ENCODE measurements at regions not wholly inside any gene's neighbourhood (a gene's known extent, or its start where the extent isn't known, plus 50 kb on each side); places are given as distances from the start of the nearest gene placed in this dataset.

DNA sequence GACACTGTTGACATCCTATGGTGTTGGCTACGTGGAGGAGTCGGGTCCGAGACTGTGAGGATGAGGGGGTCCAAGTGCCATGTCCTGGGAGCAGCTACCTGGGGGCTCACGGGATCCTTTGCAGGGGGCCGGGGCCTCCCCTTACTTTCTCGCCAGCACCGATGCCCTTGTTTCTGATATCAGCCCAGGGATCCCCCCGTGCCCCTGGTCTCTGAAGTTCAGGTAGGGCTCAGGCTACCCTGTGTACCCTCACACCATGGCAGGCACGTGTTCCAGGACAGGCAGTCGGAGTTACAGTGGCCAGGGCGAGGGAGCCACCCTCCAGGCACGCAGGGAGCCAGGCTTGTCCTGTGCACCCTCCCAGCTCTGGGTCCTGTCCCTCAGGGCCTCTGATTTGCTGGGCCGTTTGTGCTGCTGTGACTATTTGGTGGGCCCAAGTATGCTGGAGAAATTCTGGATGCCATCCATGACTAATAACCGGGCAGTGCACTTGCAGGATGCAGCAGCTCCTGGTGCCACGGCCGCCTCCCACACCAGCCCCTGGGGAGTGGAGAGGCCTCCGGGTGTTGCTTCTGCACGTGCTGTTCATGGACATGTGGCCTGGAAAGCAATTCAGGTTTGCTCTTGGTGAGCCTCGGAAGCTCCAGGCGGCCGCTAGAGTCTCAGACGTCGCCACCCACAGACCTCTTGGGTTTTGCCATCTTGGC, 93.1 kb upstream of the SFSWAP start:
- H3K4me3 ChIP-seq, result no peak overlapping the region
- H3K27ac ChIP-seq, result no peak overlapping the region
- 53 to 86% methylated on average over 13 to 16 of the region's 23 CpGs for WGBS, 2 donors
- intact Hi-C loops (cut with DNase I), result loop anchor here (10.0 kb wide), 1 partner anchor 207 kb away; the partner anchor contains the start of gene MMP17
- no peaks in the 10 kb centered on the region for H3K36me3 ChIP-seq
- no peaks in the 10 kb centered on the region for H3K9me3 ChIP-seq
- TF ChIP-seq, protein P1, sequence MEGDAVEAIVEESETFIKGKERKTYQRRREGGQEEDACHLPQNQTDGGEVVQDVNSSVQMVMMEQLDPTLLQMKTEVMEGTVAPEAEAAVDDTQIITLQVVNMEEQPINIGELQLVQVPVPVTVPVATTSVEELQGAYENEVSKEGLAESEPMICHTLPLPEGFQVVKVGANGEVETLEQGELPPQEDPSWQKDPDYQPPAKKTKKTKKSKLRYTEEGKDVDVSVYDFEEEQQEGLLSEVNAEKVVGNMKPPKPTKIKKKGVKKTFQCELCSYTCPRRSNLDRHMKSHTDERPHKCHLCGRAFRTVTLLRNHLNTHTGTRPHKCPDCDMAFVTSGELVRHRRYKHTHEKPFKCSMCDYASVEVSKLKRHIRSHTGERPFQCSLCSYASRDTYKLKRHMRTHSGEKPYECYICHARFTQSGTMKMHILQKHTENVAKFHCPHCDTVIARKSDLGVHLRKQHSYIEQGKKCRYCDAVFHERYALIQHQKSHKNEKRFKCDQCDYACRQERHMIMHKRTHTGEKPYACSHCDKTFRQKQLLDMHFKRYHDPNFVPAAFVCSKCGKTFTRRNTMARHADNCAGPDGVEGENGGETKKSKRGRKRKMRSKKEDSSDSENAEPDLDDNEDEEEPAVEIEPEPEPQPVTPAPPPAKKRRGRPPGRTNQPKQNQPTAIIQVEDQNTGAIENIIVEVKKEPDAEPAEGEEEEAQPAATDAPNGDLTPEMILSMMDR (IDR thresholded peaks at IDR 0.05), result no peak
- no peak for TF ChIP-seq POLR2A (IDR thresholded peaks at IDR 0.05)
- peaks cover 0 to 76% (median 0%) of the 10 kb centered on the region in 4 donors for H3K27me3 ChIP-seq
- no peak for DNase-seq
- H3K4me1 ChIP-seq, result no peaks in the 10 kb centered on the region

DNA sequence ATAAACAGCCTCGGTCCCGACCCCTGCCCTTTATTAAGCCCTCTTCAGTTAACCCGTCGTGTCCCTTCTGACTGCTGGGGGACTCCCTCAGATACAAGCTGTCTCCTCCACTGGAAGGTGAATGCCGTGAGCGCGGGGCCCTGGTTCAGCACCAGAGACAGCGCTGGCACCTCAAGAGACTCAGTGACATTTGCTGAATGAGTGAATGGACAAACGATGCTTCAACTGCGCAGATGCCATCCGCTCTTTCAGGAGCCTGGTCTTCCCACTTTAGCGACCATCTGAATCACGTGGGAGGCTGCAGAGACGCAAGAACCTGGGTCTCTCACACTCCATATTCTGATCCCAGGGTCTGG, 92.6 kb upstream of the SFSWAP start:
- no peak overlapping the region for H3K4me3 ChIP-seq
- H3K9me3 ChIP-seq, result no peaks in the 10 kb centered on the region
- H3K27ac ChIP-seq, result no peak overlapping the region
- peaks cover 0 to 74% (median 0%) of the 10 kb centered on the region in 4 donors for H3K27me3 ChIP-seq
- intact Hi-C loops (cut with DNase I), result loop anchor here (10.0 kb wide), 1 partner anchor 207 kb away; the partner anchor contains the start of gene MMP17
- H3K4me1 ChIP-seq, result no peaks in the 10 kb centered on the region
- WGBS, 2 donors, result 31% methylated on average over 9 of the region's 14 CpGs; no CpG with 5 or more reads in 1 of the 2 donors
- TF ChIP-seq, protein P1 (IDR thresholded peaks at IDR 0.05), result no peak
- TF ChIP-seq POLR2A (IDR thresholded peaks at IDR 0.05), result no peak
- no peaks in the 10 kb centered on the region for H3K36me3 ChIP-seq
- DNase-seq, result no peak

DNA sequence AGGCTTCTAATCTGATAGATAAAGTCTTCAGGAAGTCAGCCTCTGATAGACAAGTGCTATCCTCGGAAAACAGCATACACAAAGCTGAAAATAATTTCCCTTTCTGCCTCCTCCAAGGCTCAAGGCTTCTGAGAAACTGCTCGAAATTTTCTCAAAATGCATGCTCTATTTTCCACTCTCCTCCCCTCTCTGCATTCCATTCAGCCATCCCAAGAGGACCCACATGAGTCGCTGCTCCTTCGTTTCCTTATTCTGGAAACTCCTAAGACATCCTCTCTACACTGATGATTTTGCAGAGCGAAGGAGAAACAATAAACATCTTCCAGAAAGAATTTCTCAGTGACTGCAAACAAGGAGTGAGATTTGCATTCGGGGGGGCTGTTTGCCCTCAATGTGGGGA, 92.2 kb upstream of the SFSWAP start:
- intact Hi-C loops (cut with DNase I), result loop anchor here (10.0 kb wide), 1 partner anchor 206 kb away; the partner anchor contains the start of gene MMP17
- DNase-seq, result no peak
- no peaks in the 10 kb centered on the region for H3K9me3 ChIP-seq
- TF ChIP-seq, protein P1 (IDR thresholded peaks at IDR 0.05), result no peak
- TF ChIP-seq POLR2A (IDR thresholded peaks at IDR 0.05), result no peak
- H3K4me3 ChIP-seq, result no peak overlapping the region
- H3K36me3 ChIP-seq, result no peaks in the 10 kb centered on the region
- H3K4me1 ChIP-seq, result no peaks in the 10 kb centered on the region
- peaks cover 0 to 74% (median 0%) of the 10 kb centered on the region in 4 donors for H3K27me3 ChIP-seq
- WGBS, 2 donors, result 38 to 45% methylated on average over 6 of the region's 6 CpGs
- H3K27ac ChIP-seq, result no peak overlapping the region

DNA sequence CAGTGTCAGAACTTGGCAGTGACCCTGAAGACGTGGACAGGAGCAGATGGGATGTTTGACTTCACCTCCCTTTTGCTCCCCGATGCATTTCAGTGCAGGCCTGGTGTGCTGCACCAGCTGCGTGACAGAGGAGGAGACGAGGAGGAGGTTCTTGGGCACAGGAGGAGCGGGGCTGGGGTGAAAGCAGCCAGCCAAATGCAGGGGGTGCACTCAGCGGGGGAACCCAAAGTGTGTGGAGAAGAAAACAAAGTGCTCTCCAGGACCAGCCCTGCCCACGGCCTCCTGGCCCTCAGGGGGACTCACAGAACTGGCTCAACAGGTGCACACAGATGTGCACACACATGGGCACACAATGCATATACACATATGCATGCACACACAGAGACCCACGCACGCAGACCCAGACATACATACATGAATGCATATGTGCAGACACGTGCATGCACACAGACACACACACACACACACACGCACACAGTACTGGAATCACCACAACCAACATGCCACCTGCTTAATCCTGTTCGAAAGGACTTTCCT, 91.7 kb upstream of the SFSWAP start:
- Histone ChIP-seq H3K9me3 (no peaks in the 10 kb centered on the region), H3K4me1 (peaks cover 0 to under 1% (median 0%) of the 10 kb centered on the region in 3 donors), H3K27ac (no peak overlapping the region), H3K4me3 (no peak overlapping the region), H3K36me3 (no peaks in the 10 kb centered on the region), H3K27me3 (peaks cover 0 to 74% (median 0%) of the 10 kb centered on the region in 4 donors)
- WGBS, 2 donors, result 53 to 55% methylated on average over 9 to 11 of the region's 12 CpGs
- DNase-seq, result no peak
- no peak for TF ChIP-seq POLR2A (IDR thresholded peaks at IDR 0.05)
- TF ChIP-seq, protein P1 (IDR thresholded peaks at IDR 0.05), result no peak
- intact Hi-C loops (cut with DNase I), result loop anchor here (10.0 kb wide), 1 partner anchor 206 kb away; the partner anchor contains the start of gene MMP17

Data from esophagus squamous epithelium (tissue), 5 donors.